CD1c-positive myeloid dendritic cell (primary cell): ENCODE measurements at regions not wholly inside any gene's neighbourhood (a gene's known extent, or its start where the extent isn't known, plus 50 kb on each side); places are given as distances from the start of the nearest gene placed in this dataset.
A peak's percentile ranks its signal among the peaks of the same experiment; 100 is the strongest.

Experiments
- DNase-seq: peaks from one replicate; pipeline ENCODE4 v3.0.0-alpha.2; 2016; ENCODE audit errors: extremely low spot score

- no peak for DNase-seq
Observed at GRCh38 chr15:91521996-91522395, 331.5 kb upstream of the SLCO3A1 start.

GRCh38 chr15:91522605-91523332 lies 330.7 kb upstream of the SLCO3A1 start:
- peak; percentile 6 for DNase-seq

- DNase-seq: no peak
Observed at GRCh38 chr15:91523596-91523995, 329.9 kb upstream of the SLCO3A1 start.

- DNase-seq: no peak
Observed at GRCh38 chr15:91524534-91524933, 329.0 kb upstream of the SLCO3A1 start.

GRCh38 chr15:91525751-91526150 lies 327.8 kb upstream of the SLCO3A1 start:
- DNase-seq: no peak

GRCh38 chr15:91526424-91526823 lies 327.1 kb upstream of the SLCO3A1 start:
- no peak for DNase-seq

GRCh38 chr15:91528801-91529200 lies 324.7 kb upstream of the SLCO3A1 start:
- DNase-seq: no peak

- no peak for DNase-seq
Observed at GRCh38 chr15:91529534-91529933, 324.0 kb upstream of the SLCO3A1 start.

- no peak for DNase-seq
Observed at GRCh38 chr15:91530279-91530678, 323.2 kb upstream of the SLCO3A1 start.

- no peak for DNase-seq
Observed at GRCh38 chr15:91530956-91531582, 322.4 kb upstream of the SLCO3A1 start.

GRCh38 chr15:91534235-91534634 lies 319.3 kb upstream of the SLCO3A1 start:
- DNase-seq: no peak

- DNase-seq: no peak
Observed at GRCh38 chr15:91534976-91535375, 318.5 kb upstream of the SLCO3A1 start.

GRCh38 chr15:91535856-91536500 lies 317.5 kb upstream of the SLCO3A1 start:
- DNase-seq: no peak

- no peak for DNase-seq
Observed at GRCh38 chr15:91537856-91538255, 315.7 kb upstream of the SLCO3A1 start.

- no peak for DNase-seq
Observed at GRCh38 chr15:91538782-91539181, 314.7 kb upstream of the SLCO3A1 start.

GRCh38 chr15:91541286-91541685 lies 312.2 kb upstream of the SLCO3A1 start:
- DNase-seq: no peak

- DNase-seq: no peak
Observed at GRCh38 chr15:91542226-91542625, 311.3 kb upstream of the SLCO3A1 start.

GRCh38 chr15:91547356-91547755 lies 306.2 kb upstream of the SLCO3A1 start:
- DNase-seq: no peak

GRCh38 chr15:91548549-91548948 lies 305.0 kb upstream of the SLCO3A1 start:
- no peak for DNase-seq

GRCh38 chr15:91549581-91549980 lies 303.9 kb upstream of the SLCO3A1 start:
- DNase-seq: no peak

GRCh38 chr15:91552555-91552954 lies 301.0 kb upstream of the SLCO3A1 start:
- no peak for DNase-seq

GRCh38 chr15:91553196-91553854 lies 300.2 kb upstream of the SLCO3A1 start:
- no peak for DNase-seq

GRCh38 chr15:91555312-91555711 lies 298.2 kb upstream of the SLCO3A1 start:
- DNase-seq: no peak
